Immature natural killer cell (primary cell): ENCODE measurements at regions not wholly inside any gene's neighbourhood (a gene's known extent, or its start where the extent isn't known, plus 50 kb on each side); places are given as distances from the start of the nearest gene placed in this dataset.

Source experiments
- DNase-seq, 3 donors: peaks; one replicate each; pipeline ENCODE4 v3.0.0; 2022; ENCODE audit warnings: mixed read lengths in 1 of 3
- H3K27ac Mint-ChIP-seq, 6 donors: one replicate each; pipeline ENCODE4 v1.8.0; 2020; ENCODE audit warnings: mixed read lengths in 6 of 6, mild to moderate bottlenecking in 5 of 6, inconsistent platforms in 4 of 6, moderate library complexity in 3 of 6
- H3K27me3 Mint-ChIP-seq, 3 donors: one replicate each; pipeline ENCODE4 v1.8.0; 2020 to 2021; ENCODE audit warnings: low read depth in 3 of 3, mild to moderate bottlenecking in 3 of 3, mixed read lengths in 3 of 3, moderate library complexity in 3 of 3, inconsistent platforms in 1 of 3
- H3K36me3 Mint-ChIP-seq, 3 donors: one replicate each; pipeline ENCODE4 v1.8.0; 2020; ENCODE audit warnings: mixed read lengths in 3 of 3, inconsistent platforms in 2 of 3, mild to moderate bottlenecking in 2 of 3
- H3K4me1 Mint-ChIP-seq, 2 donors: one replicate each; pipeline ENCODE4 v1.8.0; 2020; ENCODE audit warnings: inconsistent platforms in 2 of 2, mild to moderate bottlenecking in 2 of 2, mixed read lengths in 2 of 2, moderate library complexity in 1 of 2
- H3K4me3 Mint-ChIP-seq, 5 donors: one replicate each; pipeline ENCODE4 v1.8.0; 2020; ENCODE audit warnings: mild to moderate bottlenecking in 5 of 5, mixed read lengths in 5 of 5, inconsistent platforms in 3 of 5, moderate library complexity in 3 of 5
- H3K9me3 Mint-ChIP-seq, 6 donors: one replicate each; pipeline ENCODE4 v1.8.0; 2020; ENCODE audit warnings: mild to moderate bottlenecking in 6 of 6, mixed read lengths in 6 of 6, inconsistent platforms in 4 of 6, moderate library complexity in 3 of 6

- Mint-ChIP-seq H3K9me3 (peaks cover 0 to 14% (median 0%) of the 10 kb centered on the region in 6 donors), H3K36me3 (no peaks in the 10 kb centered on the region), H3K4me1 (peaks cover under 1 to 2% of the 10 kb centered on the region in 2 donors), H3K27ac (no peak overlapping the region), H3K27me3 (peaks cover 0 to 2% (median 0%) of the 10 kb centered on the region in 3 donors), H3K4me3 (no peak overlapping the region)
- no peak for DNase-seq
These were observed 150.1 kb upstream of the FSCB start for GRCh38 chr14:44657203-44657602.

GRCh38 chr14:44654591-44654990 is 147.5 kb upstream of the FSCB start:
- H3K9me3 Mint-ChIP-seq, result peaks cover 0 to 14% (median 8%) of the 10 kb centered on the region in 6 donors
- no peak overlapping the region for H3K4me3 Mint-ChIP-seq
- H3K36me3 Mint-ChIP-seq, result no peaks in the 10 kb centered on the region
- H3K27me3 Mint-ChIP-seq, result peaks cover 0 to 2% (median 0%) of the 10 kb centered on the region in 3 donors
- H3K27ac Mint-ChIP-seq, result no peak overlapping the region
- no peak for DNase-seq
- no peaks in the 10 kb centered on the region for H3K4me1 Mint-ChIP-seq

GRCh38 chr14:44653641-44654040 is 146.6 kb upstream of the FSCB start:
- peaks cover 0 to 2% (median 0%) of the 10 kb centered on the region in 3 donors for H3K27me3 Mint-ChIP-seq
- H3K9me3 Mint-ChIP-seq, result peaks cover 0 to 16% (median 8%) of the 10 kb centered on the region in 6 donors
- no peaks in the 10 kb centered on the region for H3K36me3 Mint-ChIP-seq
- no peak for DNase-seq
- no peak overlapping the region for H3K4me3 Mint-ChIP-seq
- no peak overlapping the region for H3K27ac Mint-ChIP-seq
- no peaks in the 10 kb centered on the region for H3K4me1 Mint-ChIP-seq

GRCh38 chr14:44652640-44653039 is 145.6 kb upstream of the FSCB start:
- Mint-ChIP-seq H3K27ac (no peak overlapping the region), H3K27me3 (peaks cover 0 to 2% (median 0%) of the 10 kb centered on the region in 3 donors), H3K36me3 (no peaks in the 10 kb centered on the region), H3K9me3 (peaks cover 0 to 21% (median 9%) of the 10 kb centered on the region in 6 donors), H3K4me3 (no peak overlapping the region), H3K4me1 (no peaks in the 10 kb centered on the region)
- DNase-seq, result no peak

- H3K9me3 Mint-ChIP-seq, result peaks cover 1 to 28% (median 10%) of the 10 kb centered on the region in 6 donors
- no peak overlapping the region for H3K27ac Mint-ChIP-seq
- no peak overlapping the region for H3K4me3 Mint-ChIP-seq
- H3K4me1 Mint-ChIP-seq, result no peaks in the 10 kb centered on the region
- peaks cover 0 to 2% (median 0%) of the 10 kb centered on the region in 3 donors for H3K27me3 Mint-ChIP-seq
- no peaks in the 10 kb centered on the region for H3K36me3 Mint-ChIP-seq
- no peak for DNase-seq
These were observed 142.0 kb upstream of the FSCB start for GRCh38 chr14:44649061-44649460.

GRCh38 chr14:44640416-44640815 is 133.3 kb upstream of the FSCB start:
- no peak for DNase-seq

GRCh38 chr14:44639781-44640385 is 132.8 kb upstream of the FSCB start:
- Mint-ChIP-seq H3K4me1 (no peaks in the 10 kb centered on the region), H3K9me3 (peaks cover 0 to 3% (median 0%) of the 10 kb centered on the region in 6 donors), H3K4me3 (no peak overlapping the region), H3K27ac (no peak overlapping the region), H3K36me3 (no peaks in the 10 kb centered on the region), H3K27me3 (no peaks in the 10 kb centered on the region)
- DNase-seq, result no peak

More at GRCh38 chr14:44640416-44640815, 133.3 kb upstream of the FSCB start:
- no peaks in the 10 kb centered on the region for H3K4me1 Mint-ChIP-seq
- no peak overlapping the region for H3K27ac Mint-ChIP-seq
- H3K9me3 Mint-ChIP-seq, result no peaks in the 10 kb centered on the region
- H3K36me3 Mint-ChIP-seq, result no peaks in the 10 kb centered on the region
- no peak overlapping the region for H3K4me3 Mint-ChIP-seq
- no peaks in the 10 kb centered on the region for H3K27me3 Mint-ChIP-seq

- Mint-ChIP-seq H3K4me3 (no peak overlapping the region), H3K36me3 (no peaks in the 10 kb centered on the region), H3K4me1 (no peaks in the 10 kb centered on the region), H3K27me3 (no peaks in the 10 kb centered on the region), H3K9me3 (peaks cover 4 to 15% (median 8%) of the 10 kb centered on the region in 6 donors), H3K27ac (no peak overlapping the region)
- DNase-seq, result no peak
These were observed 127.6 kb upstream of the FSCB start for GRCh38 chr14:44634692-44635091.

GRCh38 chr14:44626423-44626822 is 119.3 kb upstream of the FSCB start:
- Mint-ChIP-seq H3K9me3 (peaks cover 1 to 11% (median 6%) of the 10 kb centered on the region in 6 donors), H3K4me3 (no peak overlapping the region), H3K27me3 (peaks cover 0 to 3% (median 2%) of the 10 kb centered on the region in 3 donors), H3K27ac (peak overlapping the region in 1 of 6 donors; percentile 12), H3K4me1 (no peaks in the 10 kb centered on the region), H3K36me3 (no peaks in the 10 kb centered on the region)
- DNase-seq, result no peak

GRCh38 chr14:44625098-44625497 is 118.0 kb upstream of the FSCB start:
- no peaks in the 10 kb centered on the region for H3K36me3 Mint-ChIP-seq
- H3K27me3 Mint-ChIP-seq, result peaks cover 0 to 3% (median 2%) of the 10 kb centered on the region in 3 donors
- H3K9me3 Mint-ChIP-seq, result peaks cover 0 to 10% (median 3%) of the 10 kb centered on the region in 6 donors
- no peaks in the 10 kb centered on the region for H3K4me1 Mint-ChIP-seq
- DNase-seq, result no peak
- no peak overlapping the region for H3K27ac Mint-ChIP-seq
- H3K4me3 Mint-ChIP-seq, result no peak overlapping the region

GRCh38 chr14:44620121-44621019 is 113.3 kb upstream of the FSCB start:
- Mint-ChIP-seq H3K4me3 (no peak overlapping the region), H3K9me3 (peaks cover 0 to 5% (median 1%) of the 10 kb centered on the region in 6 donors), H3K27ac (no peak overlapping the region), H3K27me3 (peaks cover 0 to 2% (median under 1%) of the 10 kb centered on the region in 3 donors), H3K4me1 (no peaks in the 10 kb centered on the region), H3K36me3 (no peaks in the 10 kb centered on the region)
- no peak for DNase-seq

GRCh38 chr14:44616204-44616603 is 109.1 kb upstream of the FSCB start:
- DNase-seq, result no peak
- Mint-ChIP-seq H3K27ac (no peak overlapping the region), H3K36me3 (no peaks in the 10 kb centered on the region), H3K9me3 (peaks cover 0 to 3% (median 0%) of the 10 kb centered on the region in 6 donors), H3K27me3 (no peaks in the 10 kb centered on the region), H3K4me3 (no peak overlapping the region), H3K4me1 (no peaks in the 10 kb centered on the region)

- DNase-seq, result no peak
- H3K27me3 Mint-ChIP-seq, result no peaks in the 10 kb centered on the region
- H3K36me3 Mint-ChIP-seq, result no peaks in the 10 kb centered on the region
- H3K4me3 Mint-ChIP-seq, result no peak overlapping the region
- peaks cover 0 to 16% (median 3%) of the 10 kb centered on the region in 6 donors for H3K9me3 Mint-ChIP-seq
- no peak overlapping the region for H3K27ac Mint-ChIP-seq
- H3K4me1 Mint-ChIP-seq, result no peaks in the 10 kb centered on the region
These were observed 106.1 kb upstream of the FSCB start for GRCh38 chr14:44613061-44613712.

GRCh38 chr14:44612002-44612401 is 104.9 kb upstream of the FSCB start:
- DNase-seq, result no peak
- H3K27ac Mint-ChIP-seq, result no peak overlapping the region
- H3K4me1 Mint-ChIP-seq, result no peaks in the 10 kb centered on the region
- no peak overlapping the region for H3K4me3 Mint-ChIP-seq
- H3K36me3 Mint-ChIP-seq, result no peaks in the 10 kb centered on the region
- H3K27me3 Mint-ChIP-seq, result no peaks in the 10 kb centered on the region
- peaks cover 0 to 24% (median 5%) of the 10 kb centered on the region in 6 donors for H3K9me3 Mint-ChIP-seq
